Neural cell (in vitro differentiated cells): ENCODE measurements at regions not wholly inside any gene's neighbourhood (a gene's known extent, or its start where the extent isn't known, plus 50 kb on each side); places are given as distances from the start of the nearest gene placed in this dataset.

Experiments used
- H2AFZ ChIP-seq: fragments of 200-600, 300-800 bp; sonication (generic), shearing (Covaris generic); 2 replicates; pipeline ENCODE4 v1.6.0; 2014; ENCODE audit warnings: low read depth, mild to moderate bottlenecking, antibody characterized with exemption, low read length, moderate library complexity
- H3F3A ChIP-seq: fragments of 200-600 bp; shearing (Covaris generic); 2 replicates; pipeline ENCODE4 v1.6.1; 2016; ENCODE audit warnings: mild to moderate bottlenecking, moderate library complexity, mixed read lengths, antibody characterized with exemption, low read length; ENCODE audit not compliant: insufficient read depth, poor library complexity, severe bottlenecking
- H3K27ac ChIP-seq: fragments of 200-600, 300-800 bp; sonication (generic), shearing (Covaris generic); 2 replicates; pipeline ENCODE4 v1.5.1; 2014; ENCODE audit warnings: mild to moderate bottlenecking, low read length, moderate library complexity
- H3K27me3 ChIP-seq: fragments of 300-800, 200-600 bp; sonication (generic), shearing (Covaris generic); 2 replicates; pipeline ENCODE4 v1.6.0; 2014; ENCODE audit warnings: mild to moderate bottlenecking, low read depth, low read length, moderate library complexity; ENCODE audit not compliant: insufficient read depth
- H3K36me3 ChIP-seq: fragments of 300-800, 200-600 bp; sonication (generic), shearing (Covaris generic); 2 replicates; pipeline ENCODE4 v1.5.1; 2014; ENCODE audit warnings: mild to moderate bottlenecking, antibody characterized with exemption, low read length, moderate library complexity; ENCODE audit not compliant: insufficient read depth
- H3K4me2 ChIP-seq: fragments of 300-800, 200-600 bp; sonication (generic), shearing (Covaris generic); 2 replicates; pipeline ENCODE4 v1.6.0; 2014; ENCODE audit warnings: mild to moderate bottlenecking, low read length
- H3K4me3 ChIP-seq: fragments of 300-800, 200-600 bp; sonication (generic), shearing (Covaris generic); 2 replicates; pipeline ENCODE4 v1.5.1; 2014; ENCODE audit warnings: mild to moderate bottlenecking, low read length, moderate library complexity
- H3K79me2 ChIP-seq: fragments of 200-600 bp; shearing (Covaris generic); replicated peaks from 2 replicates; pipeline ENCODE4 v1.6.0; 2014; ENCODE audit warnings: mild to moderate bottlenecking, low read length, moderate library complexity; ENCODE audit not compliant: insufficient read depth
- H3K9ac ChIP-seq: fragments of 300-800, 200-600 bp; sonication (generic), shearing (Covaris generic); 2 replicates; pipeline ENCODE4 v1.6.1; 2016; ENCODE audit warnings: mild to moderate bottlenecking, low read length, mixed read lengths
- H3K9me2 ChIP-seq: fragments of 200-600 bp; shearing (Covaris generic); 2 replicates; pipeline ENCODE4 v1.6.1; 2016; ENCODE audit warnings: mild to moderate bottlenecking, low read length, mixed read lengths; ENCODE audit not compliant: insufficient read depth
- H3K9me3 ChIP-seq: fragments of 200-600, 300-800 bp; sonication (generic), shearing (Covaris generic); 2 replicates; pipeline ENCODE4 v1.6.1; 2016; ENCODE audit warnings: mild to moderate bottlenecking, mixed run types, low read length, moderate library complexity, mixed read lengths
- H4K20me1 ChIP-seq: fragments of 200-600 bp; shearing (Covaris generic); 2 replicates; pipeline ENCODE4 v1.6.1; 2016; ENCODE audit warnings: mild to moderate bottlenecking, mixed run types; ENCODE audit not compliant: insufficient read depth
- CTCF ChIP-seq: fragments of 450-650 bp; IDR thresholded peaks from 2 replicates; pipeline ENCODE4 v1.5.1; 2014; ENCODE audit warnings: antibody characterized with exemption, mild to moderate bottlenecking, moderate library complexity; ENCODE audit not compliant: poor library complexity, severe bottlenecking
- EP300 ChIP-seq: fragments of 450-650 bp; conservative IDR thresholded peaks from 2 replicates; pipeline ENCODE4 v1.6.1; 2014; ENCODE audit warnings: antibody characterized with exemption, mild to moderate bottlenecking, moderate library complexity; ENCODE audit not compliant: poor library complexity, severe bottlenecking
- EZH2 ChIP-seq: fragments of 200-600, 300-800 bp; shearing (Covaris generic), sonication (generic); IDR thresholded peaks from 2 replicates; pipeline ENCODE4 v1.6.1; 2014; ENCODE audit warnings: antibody characterized with exemption, low read length, borderline replicate concordance, mild to moderate bottlenecking; ENCODE audit not compliant: insufficient read depth, poor library complexity, severe bottlenecking
- MXI1 ChIP-seq: fragments of 450-650 bp; conservative IDR thresholded peaks from 2 replicates; pipeline ENCODE4 v1.6.1; 2014; ENCODE audit warnings: antibody characterized with exemption, mild to moderate bottlenecking; ENCODE audit not compliant: poor library complexity, severe bottlenecking
- POLR2AphosphoS5 ChIP-seq: IDR thresholded peaks from 2 replicates; pipeline ENCODE4 v1.6.1; 2012
- RAD21 ChIP-seq: fragments of 450-650 bp; conservative IDR thresholded peaks from 2 replicates; pipeline ENCODE4 v1.6.1; 2014; ENCODE audit warnings: antibody characterized with exemption, mild to moderate bottlenecking, moderate library complexity
- REST ChIP-seq: IDR thresholded peaks from 2 replicates; pipeline ENCODE4 v1.6.1; 2012; ENCODE audit warnings: borderline replicate concordance
- SMC3 ChIP-seq: fragments of 450-650 bp; conservative IDR thresholded peaks from 2 replicates; pipeline ENCODE4 v1.6.1; 2014; ENCODE audit warnings: antibody characterized with exemption, mild to moderate bottlenecking, moderate library complexity; ENCODE audit not compliant: poor library complexity
- TAF1 ChIP-seq: IDR thresholded peaks from 2 replicates; pipeline ENCODE4 v1.6.1; 2012; ENCODE audit warnings: low read depth

DNA sequence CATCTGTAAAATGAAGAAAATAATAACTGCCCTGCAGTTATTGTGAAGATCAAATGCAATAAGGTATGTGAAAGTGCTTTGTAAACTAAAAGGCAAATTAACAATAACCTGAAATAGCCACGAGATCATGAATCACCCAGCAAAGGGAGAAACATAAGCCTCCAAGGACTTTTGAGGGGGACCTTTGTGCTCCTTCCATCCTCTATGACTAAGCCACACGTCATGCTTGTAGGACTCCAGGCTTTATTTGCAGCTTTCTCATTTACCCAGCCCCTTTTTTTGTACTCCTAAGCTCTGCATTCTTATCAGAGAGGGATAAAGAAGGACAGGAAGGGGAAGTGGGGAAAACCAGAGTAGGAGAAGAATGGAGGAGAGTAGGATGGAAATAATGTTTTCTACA is 115.1 kb downstream of the PROX1 start:
- Histone ChIP-seq H2AFZ (no peak overlapping the region), H3K4me2 (no peak overlapping the region), H3K9me3 (no peaks in the 10 kb centered on the region), H3K9me2 (no peaks in the 10 kb centered on the region), H3K27me3 (no peaks in the 10 kb centered on the region), H4K20me1 (no peaks in the 10 kb centered on the region), H3K27ac (no peak overlapping the region), H3K4me3 (no peak overlapping the region), H3F3A (no peaks in the 10 kb centered on the region), H3K79me2 (no peaks in the 10 kb centered on the region), H3K36me3 (no peaks in the 10 kb centered on the region), H3K9ac (no peak overlapping the region)
- TF ChIP-seq POLR2AphosphoS5 (no peak), MXI1 (no peak), EP300 (no peak), REST (no peak)

GRCh38 chr1:214103778-214104177 is 116.0 kb downstream of the PROX1 start:
- H3F3A ChIP-seq, result no peaks in the 10 kb centered on the region
- H4K20me1 ChIP-seq, result no peaks in the 10 kb centered on the region
- TF ChIP-seq MXI1, result no peak
- TF ChIP-seq EP300, result no peak
- no peak for TF ChIP-seq POLR2AphosphoS5
- no peak for TF ChIP-seq CTCF
- TF ChIP-seq EZH2, result no peak
- no peak for TF ChIP-seq RAD21
- no peak for TF ChIP-seq SMC3
- TF ChIP-seq TAF1, result no peak
- TF ChIP-seq REST, result no peak
- H3K4me2 ChIP-seq, result no peak overlapping the region
- no peaks in the 10 kb centered on the region for H3K9me2 ChIP-seq
- no peak overlapping the region for H3K27ac ChIP-seq
- no peaks in the 10 kb centered on the region for H3K79me2 ChIP-seq
- no peaks in the 10 kb centered on the region for H3K27me3 ChIP-seq
- H3K4me3 ChIP-seq, result no peak overlapping the region
- H3K9me3 ChIP-seq, result no peaks in the 10 kb centered on the region
- no peak overlapping the region for H3K9ac ChIP-seq
- no peak overlapping the region for H2AFZ ChIP-seq
- no peaks in the 10 kb centered on the region for H3K36me3 ChIP-seq
